Ishikawa (cell line): ENCODE measurements at regions not wholly inside any gene's neighbourhood (a gene's known extent, or its start where the extent isn't known, plus 50 kb on each side); places are given as distances from the start of the nearest gene placed in this dataset.

ENCODE experiments used
- CREB1 ChIP-seq: IDR thresholded peaks from 2 replicates; pipeline ENCODE4 v1.6.1; 2012; ENCODE audit warnings: low read depth
- EGR1 ChIP-seq: IDR thresholded peaks from 2 replicates; pipeline ENCODE4 v1.6.1; 2012
- EP300 ChIP-seq: IDR thresholded peaks from 2 replicates; pipeline ENCODE4 v1.6.1; 2012; ENCODE audit warnings: borderline replicate concordance
- FOXM1 ChIP-seq: IDR thresholded peaks from 2 replicates; pipeline ENCODE4 v1.6.1; 2012; ENCODE audit warnings: low read depth, borderline replicate concordance
- MAX ChIP-seq: IDR thresholded peaks from 2 replicates; pipeline ENCODE4 v1.6.1; 2012
- REST ChIP-seq: IDR thresholded peaks from 2 replicates; pipeline ENCODE4 v1.6.1; 2012; ENCODE audit warnings: low read depth, mild to moderate bottlenecking
- TAF1 ChIP-seq: IDR thresholded peaks from 2 replicates; pipeline ENCODE4 v1.6.1; 2012; ENCODE audit warnings: low read depth, mild to moderate bottlenecking
- TCF12 ChIP-seq: IDR thresholded peaks from 2 replicates; pipeline ENCODE4 v1.6.1; 2012; ENCODE audit warnings: low read depth
- TEAD4 ChIP-seq: IDR thresholded peaks from 2 replicates; pipeline ENCODE4 v1.6.1; 2012
- ZBTB7A ChIP-seq: IDR thresholded peaks from 2 replicates; pipeline ENCODE4 v1.6.1; 2012; ENCODE audit warnings: low read depth

- TF ChIP-seq CREB1 (no peak), REST (no peak), TAF1 (no peak), TEAD4 (no peak), MAX (no peak), FOXM1 (no peak), EGR1 (no peak), TCF12 (no peak), ZBTB7A (no peak), EP300 (no peak)
Observed at GRCh38 chr14:85350667-85351066, 179.3 kb upstream of the FLRT2 start.
